Left lobe of liver (tissue), 2 donors: ENCODE measurements at regions not wholly inside any gene's neighbourhood (a gene's known extent, or its start where the extent isn't known, plus 50 kb on each side); places are given as distances from the start of the nearest gene placed in this dataset.
"Not testable (repeated sequence)": the region's sequence is repeated elsewhere in the genome, so short reads cannot be mapped to it uniquely, and the experiment has no call there.

Experiments
- ATAC-seq: fragments of 200-7000 bp; cut with Tn5 transposase; one replicate; pipeline ENCODE4 v1.9.1; 2020; ENCODE audit warnings: mild to moderate bottlenecking, moderate library complexity
- DNase-seq: peaks from one replicate; pipeline ENCODE4 v3.0.0-alpha.2; 2020; ENCODE audit warnings: low spot score
- donor health status: DM: no; HTN: no; CAD: no; lungs with moderate emphysema.
- donor health status: DM: no; HTN: yes; CAD: no.

GRCh38 chr2:215799194-215799593 is 214.2 kb downstream of the MREG start:
- no peak for DNase-seq
- no peak for ATAC-seq

- DNase-seq, result no peak
- ATAC-seq, result no peak
Measured at GRCh38 chr2:215797676-215798075, 215.7 kb downstream of the MREG start.

GRCh38 chr2:215796140-215796855 is 217.1 kb downstream of the MREG start:
- ATAC-seq (peak; percentile 19), DNase-seq (no peak)

- ATAC-seq (no peak), DNase-seq (no peak)
Measured at GRCh38 chr2:215794829-215795546, 218.4 kb downstream of the MREG start.

GRCh38 chr2:215793747-215794595 is 219.4 kb downstream of the MREG start:
- DNase-seq (no peak), ATAC-seq (peak; percentile 52)

- no peak for ATAC-seq
- no peak for DNase-seq
Measured at GRCh38 chr2:215791481-215791937, 221.8 kb downstream of the MREG start.

- ATAC-seq (no peak), DNase-seq (no peak)
Measured at GRCh38 chr2:215790523-215791421, 222.6 kb downstream of the MREG start.

GRCh38 chr2:215787565-215788178 is 225.7 kb downstream of the MREG start:
- DNase-seq (no peak), ATAC-seq (no peak)

- DNase-seq, result no peak
- ATAC-seq, result no peak
Measured at GRCh38 chr2:215787025-215787424, 226.3 kb downstream of the MREG start.

- DNase-seq (no peak), ATAC-seq (no peak)
Measured at GRCh38 chr2:215784371-215784783, 229.0 kb downstream of the MREG start.

GRCh38 chr2:215783640-215784039 is 229.7 kb downstream of the MREG start:
- not testable (repeated sequence) for DNase-seq, ATAC-seq

- ATAC-seq, result peak; percentile 34
Measured at GRCh38 chr2:215782965-215783364, 230.4 kb downstream of the MREG start.

GRCh38 chr2:215782295-215782694 is 231.1 kb downstream of the MREG start:
- no peak for DNase-seq
- ATAC-seq, result no peak

More at GRCh38 chr2:215782965-215783364, 230.4 kb downstream of the MREG start:
- no peak for DNase-seq

GRCh38 chr2:215780907-215781685 is 232.3 kb downstream of the MREG start:
- DNase-seq, result no peak
- ATAC-seq, result no peak

GRCh38 chr2:215780313-215780712 is 233.0 kb downstream of the MREG start:
- ATAC-seq (no peak), DNase-seq (no peak)

GRCh38 chr2:215779912-215780311 is 233.4 kb downstream of the MREG start:
- DNase-seq, result no peak
- ATAC-seq, result no peak

- ATAC-seq (no peak), DNase-seq (no peak)
Measured at GRCh38 chr2:215777465-215778044, 235.8 kb downstream of the MREG start.

GRCh38 chr2:215775106-215775505 is 238.2 kb downstream of the MREG start:
- ATAC-seq (no peak), DNase-seq (no peak)

GRCh38 chr2:215773728-215774127 is 239.6 kb downstream of the MREG start:
- DNase-seq (no peak), ATAC-seq (no peak)
